ENCODE measurements at regions not wholly inside any gene's neighbourhood (a gene's known extent, or its start where the extent isn't known, plus 50 kb on each side); places are given as distances from the start of the nearest gene placed in this dataset.

DNA sequence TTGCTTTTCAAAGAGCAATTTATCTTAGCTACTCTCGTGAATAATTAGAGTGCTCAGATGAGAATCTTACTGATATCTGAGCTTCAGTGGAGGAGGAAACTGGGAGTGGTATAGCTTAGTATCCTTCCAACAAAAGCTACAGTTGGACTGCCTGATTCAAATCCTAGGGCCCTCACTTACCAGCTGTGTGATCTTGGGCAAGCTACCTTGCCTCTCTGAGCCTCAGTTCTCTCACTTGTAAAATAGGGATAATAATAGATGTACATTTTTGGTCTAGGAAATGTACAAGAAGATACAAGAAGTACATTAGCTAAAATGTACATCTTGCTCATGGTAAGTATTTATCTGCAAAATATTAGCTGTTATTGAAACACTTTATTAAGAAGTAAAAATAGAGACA lies 502.0 kb downstream of the HAPSTR1 start:
- no peaks in the 10 kb centered on the region for H3K79me2 ChIP-seq (ENCODE audit: insufficient read depth, low read length)
- H3K27me3 ChIP-seq (ENCODE audit: insufficient read depth, low read length, poor library complexity, severe bottlenecking) = no peaks in the 10 kb centered on the region
- H3K36me3 ChIP-seq (ENCODE audit: insufficient read depth, low read length) = no peaks in the 10 kb centered on the region
- no peak overlapping the region for H3K9ac ChIP-seq (ENCODE audit: low read depth, low read length, poor library complexity, severe bottlenecking)
- H3F3A ChIP-seq (ENCODE audit: low read depth) = no peaks in the 10 kb centered on the region
- no peak overlapping the region for H3K4me2 ChIP-seq (ENCODE audit: low read depth, low read length, poor library complexity, severe bottlenecking)
- H2AFZ ChIP-seq (ENCODE audit: low read length) = no peak overlapping the region
- H3K9me2 ChIP-seq (replicated peaks; ENCODE audit: low read depth, low read length) = no peaks in the 10 kb centered on the region
- no peaks in the 10 kb centered on the region for H3K4me1 ChIP-seq (ENCODE audit: insufficient read depth, low read length, poor library complexity, severe bottlenecking)
- TF ChIP-seq EZH2phosphoT487 (IDR thresholded peaks at IDR 0.05; ENCODE audit: borderline replicate concordance) = no peak
- TF ChIP-seq, protein P1, sequence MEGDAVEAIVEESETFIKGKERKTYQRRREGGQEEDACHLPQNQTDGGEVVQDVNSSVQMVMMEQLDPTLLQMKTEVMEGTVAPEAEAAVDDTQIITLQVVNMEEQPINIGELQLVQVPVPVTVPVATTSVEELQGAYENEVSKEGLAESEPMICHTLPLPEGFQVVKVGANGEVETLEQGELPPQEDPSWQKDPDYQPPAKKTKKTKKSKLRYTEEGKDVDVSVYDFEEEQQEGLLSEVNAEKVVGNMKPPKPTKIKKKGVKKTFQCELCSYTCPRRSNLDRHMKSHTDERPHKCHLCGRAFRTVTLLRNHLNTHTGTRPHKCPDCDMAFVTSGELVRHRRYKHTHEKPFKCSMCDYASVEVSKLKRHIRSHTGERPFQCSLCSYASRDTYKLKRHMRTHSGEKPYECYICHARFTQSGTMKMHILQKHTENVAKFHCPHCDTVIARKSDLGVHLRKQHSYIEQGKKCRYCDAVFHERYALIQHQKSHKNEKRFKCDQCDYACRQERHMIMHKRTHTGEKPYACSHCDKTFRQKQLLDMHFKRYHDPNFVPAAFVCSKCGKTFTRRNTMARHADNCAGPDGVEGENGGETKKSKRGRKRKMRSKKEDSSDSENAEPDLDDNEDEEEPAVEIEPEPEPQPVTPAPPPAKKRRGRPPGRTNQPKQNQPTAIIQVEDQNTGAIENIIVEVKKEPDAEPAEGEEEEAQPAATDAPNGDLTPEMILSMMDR (conservative IDR thresholded peaks at IDR 0.05; ENCODE audit: low read length) = no peak
- H3K4me3 ChIP-seq (ENCODE audit: low read length, poor library complexity, severe bottlenecking) = no peak overlapping the region
- no peaks in the 10 kb centered on the region for H4K20me1 ChIP-seq (ENCODE audit: insufficient read depth, low read length, poor library complexity, severe bottlenecking)
- H3K9me3 ChIP-seq (ENCODE audit: insufficient read depth, low read depth, low read length) = no peaks in the 10 kb centered on the region

DNA sequence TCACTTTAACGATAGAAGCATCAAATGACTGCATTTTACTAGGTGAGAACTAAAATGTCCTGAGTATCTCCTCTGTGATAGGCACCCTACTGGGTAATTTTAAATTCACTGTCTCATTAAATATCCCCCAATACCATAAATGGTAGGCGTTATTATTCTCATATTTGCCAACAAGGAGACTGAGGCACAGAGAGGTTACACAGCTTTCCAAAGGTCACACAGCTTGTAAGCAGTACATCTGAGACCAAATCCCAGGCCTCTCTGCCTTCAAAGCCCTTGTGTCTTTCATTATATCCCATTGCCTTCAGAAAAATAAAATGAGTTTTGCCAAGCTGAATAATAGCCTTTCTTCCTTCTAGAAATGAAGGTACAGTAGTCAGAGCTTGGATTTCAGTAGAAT lies 502.6 kb downstream of the HAPSTR1 start:
- Histone ChIP-seq H4K20me1 (ENCODE audit: insufficient read depth, low read length, poor library complexity, severe bottlenecking) (no peaks in the 10 kb centered on the region), H3K9ac (ENCODE audit: low read depth, low read length, poor library complexity, severe bottlenecking) (no peak overlapping the region), H3K4me2 (ENCODE audit: low read depth, low read length, poor library complexity, severe bottlenecking) (no peak overlapping the region), H3F3A (ENCODE audit: low read depth) (no peaks in the 10 kb centered on the region), H3K4me1 (ENCODE audit: insufficient read depth, low read length, poor library complexity, severe bottlenecking) (no peaks in the 10 kb centered on the region), H3K79me2 (ENCODE audit: insufficient read depth, low read length) (no peaks in the 10 kb centered on the region), H2AFZ (ENCODE audit: low read length) (no peak overlapping the region), H3K27me3 (ENCODE audit: insufficient read depth, low read length, poor library complexity, severe bottlenecking) (no peaks in the 10 kb centered on the region), H3K9me2 (replicated peaks; ENCODE audit: low read depth, low read length) (no peaks in the 10 kb centered on the region), H3K9me3 (ENCODE audit: insufficient read depth, low read depth, low read length) (no peaks in the 10 kb centered on the region), H3K4me3 (ENCODE audit: low read length, poor library complexity, severe bottlenecking) (no peak overlapping the region), H3K36me3 (ENCODE audit: insufficient read depth, low read length) (no peaks in the 10 kb centered on the region)
- no peak for TF ChIP-seq EZH2phosphoT487 (IDR thresholded peaks at IDR 0.05; ENCODE audit: borderline replicate concordance)
- TF ChIP-seq, protein P1 (conservative IDR thresholded peaks at IDR 0.05; ENCODE audit: low read length) = no peak

DNA sequence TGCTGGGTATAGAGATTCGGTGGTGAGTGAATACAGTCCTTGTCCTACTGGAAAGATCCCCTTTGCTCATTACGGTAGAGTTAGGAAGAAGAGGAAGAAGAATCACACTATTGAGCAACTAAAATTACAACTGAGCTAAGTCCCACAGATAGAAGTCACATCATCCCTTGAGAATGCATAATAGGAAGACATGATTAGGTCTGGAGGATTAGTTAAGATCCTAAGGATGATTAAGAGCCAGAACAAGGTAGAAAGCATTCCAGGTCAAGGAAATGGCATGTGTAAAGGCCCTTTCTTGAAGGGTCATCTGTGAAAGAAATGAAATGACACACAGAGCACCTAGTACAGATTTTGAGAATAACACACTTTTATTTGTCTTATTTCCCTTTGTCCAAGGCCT lies 503.5 kb downstream of the HAPSTR1 start:
- H4K20me1 ChIP-seq (ENCODE audit: insufficient read depth, low read length, poor library complexity, severe bottlenecking) = no peaks in the 10 kb centered on the region
- H3K4me2 ChIP-seq (ENCODE audit: low read depth, low read length, poor library complexity, severe bottlenecking) = no peak overlapping the region
- H3K4me1 ChIP-seq (ENCODE audit: insufficient read depth, low read length, poor library complexity, severe bottlenecking) = no peaks in the 10 kb centered on the region
- H3K27me3 ChIP-seq (ENCODE audit: insufficient read depth, low read length, poor library complexity, severe bottlenecking) = no peaks in the 10 kb centered on the region
- H3K9me3 ChIP-seq (ENCODE audit: insufficient read depth, low read depth, low read length) = no peaks in the 10 kb centered on the region
- no peak overlapping the region for H3K4me3 ChIP-seq (ENCODE audit: low read length, poor library complexity, severe bottlenecking)
- H3F3A ChIP-seq (ENCODE audit: low read depth) = no peaks in the 10 kb centered on the region
- H3K36me3 ChIP-seq (ENCODE audit: insufficient read depth, low read length) = no peaks in the 10 kb centered on the region
- H3K9me2 ChIP-seq (replicated peaks; ENCODE audit: low read depth, low read length) = no peaks in the 10 kb centered on the region
- H3K79me2 ChIP-seq (ENCODE audit: insufficient read depth, low read length) = no peaks in the 10 kb centered on the region
- no peak overlapping the region for H3K9ac ChIP-seq (ENCODE audit: low read depth, low read length, poor library complexity, severe bottlenecking)
- TF ChIP-seq, protein P1 (conservative IDR thresholded peaks at IDR 0.05; ENCODE audit: low read length) = no peak
- no peak for TF ChIP-seq EZH2phosphoT487 (IDR thresholded peaks at IDR 0.05; ENCODE audit: borderline replicate concordance)
- H2AFZ ChIP-seq (ENCODE audit: low read length) = no peak overlapping the region
